LNCaP clone FGC (cell line): ENCODE measurements at regions not wholly inside any gene's neighbourhood (a gene's known extent, or its start where the extent isn't known, plus 50 kb on each side); places are given as distances from the start of the nearest gene placed in this dataset.

Experiments
- DNase-seq: peaks from one replicate; pipeline ENCODE4 v3.0.0-alpha.2; 2011; ENCODE audit warnings: low read depth
- H3K4me3 ChIP-seq: 2 replicates; pipeline ENCODE4 v1.5.1; 2011; ENCODE audit warnings: mild to moderate bottlenecking, low read depth, low read length, control low read depth
- CTCF ChIP-seq: IDR thresholded peaks from 2 replicates; pipeline ENCODE4 v1.5.1; 2012; ENCODE audit warnings: mild to moderate bottlenecking; ENCODE audit not compliant: control insufficient read depth, insufficient read depth; ENCODE audit errors: extremely low read depth

DNA sequence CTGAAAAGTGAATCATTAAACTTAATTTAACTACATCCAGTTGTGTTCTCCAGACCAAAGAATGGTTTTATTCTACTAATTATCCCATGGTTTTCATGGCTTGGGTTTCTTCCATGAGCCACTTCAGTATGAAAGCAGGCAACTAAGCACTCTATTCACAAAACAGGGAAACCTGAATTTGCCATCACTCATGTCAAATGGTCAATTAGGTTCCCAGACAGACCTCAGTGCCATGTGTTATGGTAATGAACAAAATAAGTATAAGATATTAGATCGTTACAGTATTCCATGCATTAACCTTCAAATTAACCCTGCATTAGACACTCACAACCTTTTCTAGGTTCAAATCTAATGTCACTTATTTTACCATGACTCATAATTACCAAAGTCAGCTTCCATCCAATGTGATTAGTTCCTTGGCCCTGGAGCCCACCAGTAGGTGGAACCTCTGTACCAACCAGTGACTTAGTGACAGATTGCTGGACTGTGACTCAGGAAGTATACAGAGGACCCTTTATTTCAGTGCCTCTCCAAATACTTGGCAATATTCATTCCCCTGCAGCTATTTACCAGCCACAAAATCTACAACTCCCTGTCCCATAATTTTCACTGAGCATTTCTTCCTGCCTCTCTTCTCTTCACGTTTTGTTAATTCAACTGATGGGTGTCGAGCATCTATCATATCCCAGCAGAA, 1270.2 kb upstream of the SORCS1 start:
- DNase-seq = no peak
- TF ChIP-seq CTCF = no peak
- H3K4me3 ChIP-seq = no peak overlapping the region

- no peak for TF ChIP-seq CTCF
- DNase-seq = no peak
- no peak overlapping the region for H3K4me3 ChIP-seq
Observed at GRCh38 chr10:108427146-108427545, 1262.6 kb upstream of the SORCS1 start.

DNA sequence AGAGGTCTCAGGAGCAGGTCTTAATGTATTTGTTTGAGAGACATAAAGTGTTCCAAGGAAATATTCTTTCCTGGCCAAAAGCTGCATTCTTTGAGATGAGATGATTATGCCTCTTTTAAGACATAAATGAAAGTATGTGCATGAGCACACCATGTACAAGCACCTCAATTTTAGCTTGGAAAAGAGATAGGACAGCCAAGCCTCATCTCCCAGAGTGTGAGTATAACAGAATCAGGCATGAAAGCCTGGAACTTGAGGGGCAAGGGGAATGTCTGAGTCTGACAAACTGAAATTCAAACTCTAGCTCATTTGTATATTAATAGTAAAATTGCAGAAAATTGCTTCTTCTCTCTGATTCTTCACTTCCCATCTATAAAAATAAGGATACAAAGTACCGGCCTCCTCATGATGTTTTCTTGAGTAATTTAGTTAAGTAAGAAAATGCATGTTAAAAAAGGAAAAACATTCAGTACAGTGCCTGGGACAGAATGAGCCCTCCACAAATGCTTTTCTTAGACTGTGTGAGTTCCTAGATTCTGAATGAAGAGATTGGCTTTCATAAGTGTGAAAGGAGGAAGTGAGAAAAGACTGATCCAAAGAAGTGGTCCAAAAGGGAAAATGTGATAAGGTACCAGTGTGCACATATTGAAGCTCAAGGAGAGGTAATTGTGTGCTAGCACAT, 1260.9 kb upstream of the SORCS1 start:
- DNase-seq = no peak
- TF ChIP-seq CTCF = no peak
- H3K4me3 ChIP-seq = no peak overlapping the region

DNA sequence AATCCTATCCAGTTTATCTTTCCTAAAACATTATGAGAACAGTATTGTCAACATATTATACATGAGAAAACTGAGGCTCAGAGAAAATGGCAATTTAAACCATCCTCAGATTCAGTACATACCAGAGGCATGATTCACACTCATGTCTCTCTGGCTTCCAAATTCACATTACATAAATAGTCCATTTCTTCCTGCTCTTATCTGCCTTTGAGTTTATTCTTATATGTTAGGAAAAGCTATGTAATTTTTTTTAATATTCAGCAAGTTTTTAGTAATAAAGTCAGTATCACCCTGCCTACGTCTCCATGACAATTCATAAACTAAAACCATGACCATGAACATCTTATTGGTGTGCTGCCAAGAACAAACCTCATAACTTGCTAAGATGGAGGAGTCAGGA, 1260.2 kb upstream of the SORCS1 start:
- no peak for TF ChIP-seq CTCF
- DNase-seq = no peak

DNA sequence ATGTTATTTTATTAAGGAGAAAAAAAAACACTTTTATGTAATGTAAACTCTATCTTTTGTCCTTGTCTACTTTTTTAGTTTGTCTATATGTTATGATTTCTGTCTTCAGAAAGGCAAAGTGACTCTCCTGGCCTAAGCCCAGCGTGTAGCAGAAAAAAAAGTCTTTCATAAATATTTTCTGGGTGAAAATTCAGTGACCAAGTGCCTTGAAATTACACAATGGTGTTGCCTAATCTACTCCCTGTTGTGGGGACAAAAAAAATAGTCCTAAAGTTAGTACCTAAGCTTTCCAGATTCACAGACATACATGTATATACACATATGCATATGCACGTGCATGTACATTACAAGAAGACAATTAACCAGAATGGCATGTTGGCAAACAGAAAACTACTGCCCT, 1257.8 kb upstream of the SORCS1 start:
- no peak for TF ChIP-seq CTCF
- DNase-seq = no peak
- H3K4me3 ChIP-seq = no peak overlapping the region

More for the DNA sequence above, 1260.2 kb upstream of the SORCS1 start:
- H3K4me3 ChIP-seq = no peak overlapping the region

DNA sequence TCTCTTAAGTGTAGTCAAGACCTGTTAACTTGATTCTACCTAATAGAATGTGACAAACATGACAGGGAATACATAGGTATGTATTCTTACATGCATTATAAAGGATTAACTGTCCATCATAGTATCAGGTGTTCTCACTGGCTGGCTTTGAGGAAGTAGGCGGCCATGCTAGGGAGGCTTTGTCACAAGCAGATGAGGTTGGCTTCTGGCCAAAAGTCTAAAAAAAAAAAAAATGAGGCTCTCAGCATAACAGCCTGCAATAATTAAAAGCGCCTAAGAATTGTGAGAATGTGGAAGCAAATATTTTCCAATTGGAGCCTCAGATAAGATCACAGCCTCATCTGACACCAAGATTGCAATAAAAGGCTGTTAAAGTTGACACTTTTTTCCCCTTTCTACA, 1256.8 kb upstream of the SORCS1 start:
- no peak overlapping the region for H3K4me3 ChIP-seq
- no peak for TF ChIP-seq CTCF
- no peak for DNase-seq
